Activated CD8-positive, alpha-beta memory T cell treated with anti-CD3 and anti-CD28 coated beads for 48 hours (primary cell): ENCODE measurements at regions not wholly inside any gene's neighbourhood (a gene's known extent, or its start where the extent isn't known, plus 50 kb on each side); places are given as distances from the start of the nearest gene placed in this dataset.
"Not testable (repeated sequence)": the region's sequence is repeated elsewhere in the genome, so short reads cannot be mapped to it uniquely, and the experiment has no call there.

Experiments
- DNase-seq, 3 experiments: peaks; one replicate each; pipeline ENCODE4 v3.0.0-alpha.2; 2020; ENCODE audit warnings: low read depth in 2 of 3, low spot score in 2 of 3

DNA sequence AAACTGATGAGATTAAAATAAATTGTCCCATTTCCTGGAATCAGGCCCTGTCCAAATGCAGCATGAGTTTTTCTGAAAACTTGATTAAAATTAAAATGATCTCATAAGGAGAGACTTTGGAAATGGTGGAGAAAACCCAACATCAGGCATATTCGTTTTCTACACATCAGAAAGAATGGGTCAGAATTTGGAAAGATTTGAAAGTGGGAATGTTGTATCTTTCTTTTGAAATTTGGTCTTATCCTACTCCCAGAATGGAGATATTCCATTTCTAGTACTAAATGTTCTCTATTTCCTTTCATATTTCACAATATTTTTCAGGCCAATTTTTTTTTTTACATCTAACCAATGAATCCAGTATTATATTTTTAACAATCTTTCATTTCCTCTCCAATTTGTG, 223.9 kb upstream of the RXFP2 start:
- no peak for DNase-seq

DNA sequence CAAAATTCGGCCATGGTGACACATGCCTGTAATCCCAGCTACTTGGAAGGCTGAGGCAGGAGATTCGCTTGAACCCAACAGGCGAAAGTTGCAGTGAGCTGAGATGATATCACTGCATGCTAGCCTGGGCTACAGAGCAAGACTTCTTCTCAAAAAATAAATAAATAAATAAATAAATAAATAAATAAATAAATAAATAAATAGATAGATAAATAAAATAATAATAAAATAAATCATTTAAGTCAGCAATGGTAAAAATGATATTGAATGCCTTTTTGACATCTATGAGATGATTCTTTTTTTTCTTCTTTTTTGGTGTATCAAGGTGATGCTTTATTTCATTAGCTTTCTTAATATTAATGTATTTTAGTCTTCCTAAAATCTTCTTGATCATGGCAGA, 221.7 kb upstream of the RXFP2 start:
- no peak for DNase-seq

DNA sequence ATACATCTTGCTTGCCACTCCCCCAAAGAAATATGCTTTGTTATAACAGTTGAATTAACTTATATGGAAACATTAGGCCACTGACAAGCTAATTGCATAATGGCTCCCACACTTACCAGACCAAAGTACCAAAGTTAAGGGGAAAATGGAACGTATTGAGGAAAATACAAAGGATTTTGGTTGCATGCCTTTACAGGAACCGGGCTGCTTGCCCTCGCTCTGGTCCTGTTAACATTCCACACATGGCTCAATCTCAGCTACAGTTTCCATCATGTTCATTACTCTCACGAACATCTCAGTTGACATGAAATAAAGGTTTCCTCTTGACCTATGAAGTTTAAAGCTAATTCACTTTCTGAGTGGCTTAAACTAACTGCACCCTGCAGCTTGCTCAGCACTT, 220.7 kb upstream of the RXFP2 start:
- no peak for DNase-seq

DNA sequence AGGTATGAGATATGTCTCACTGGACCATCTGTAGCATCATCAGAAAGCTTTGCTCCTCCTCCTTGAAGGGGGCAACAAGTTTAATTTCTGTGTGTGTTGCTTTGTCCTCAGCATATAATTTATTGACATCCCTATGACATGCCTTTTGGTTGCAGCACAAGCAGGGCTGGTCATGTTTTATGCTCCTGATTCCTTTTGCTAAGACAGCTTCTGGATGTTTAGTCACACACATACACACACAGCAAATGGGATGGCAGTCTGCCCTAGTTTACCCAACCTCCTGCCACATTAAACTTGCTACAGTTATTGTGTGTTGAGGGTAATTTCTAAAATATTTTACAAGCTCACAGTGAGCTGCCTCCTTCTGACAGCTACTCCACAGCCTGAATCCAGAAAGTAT, 217.9 kb upstream of the RXFP2 start:
- DNase-seq = no peak

DNA sequence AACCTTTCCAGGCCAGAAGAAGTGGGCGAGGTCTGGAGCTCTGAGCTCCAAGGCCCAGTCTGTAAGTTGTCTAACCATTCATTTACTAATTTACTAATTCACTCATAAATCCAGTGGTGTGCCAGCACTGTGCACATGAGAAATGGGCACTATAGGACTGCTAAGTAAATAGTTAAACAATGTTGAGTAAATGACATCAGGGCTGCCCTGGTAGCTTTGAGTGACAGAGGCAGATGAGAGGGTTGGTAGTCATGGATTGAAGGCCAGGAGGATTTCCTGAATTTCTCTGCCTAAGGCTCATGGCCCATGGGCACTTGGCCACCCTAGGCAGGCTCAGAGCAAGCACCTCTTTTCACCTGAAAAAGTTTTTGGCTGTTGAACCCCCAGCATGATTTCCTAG, 216.9 kb upstream of the RXFP2 start:
- no peak for DNase-seq

DNA sequence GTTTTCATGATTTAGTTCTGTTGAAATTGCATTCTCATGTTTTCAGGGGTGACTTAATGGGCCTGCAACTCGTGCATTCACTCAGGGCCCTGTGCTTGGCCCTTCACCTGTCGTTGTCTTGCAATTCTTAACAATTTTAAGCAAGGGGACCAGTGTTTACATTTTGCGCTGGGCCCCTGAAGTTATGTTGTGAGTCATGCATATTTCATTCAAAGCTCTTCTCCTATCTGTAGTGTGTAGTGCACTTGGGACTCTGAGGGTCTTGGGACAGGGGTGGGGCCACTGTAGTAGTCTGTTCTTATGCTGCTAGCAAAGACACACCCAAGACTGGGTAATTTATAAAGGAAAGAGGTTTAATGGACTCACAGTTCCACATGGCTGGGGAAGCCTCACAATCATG, 211.2 kb upstream of the RXFP2 start:
- DNase-seq = no peak

DNA sequence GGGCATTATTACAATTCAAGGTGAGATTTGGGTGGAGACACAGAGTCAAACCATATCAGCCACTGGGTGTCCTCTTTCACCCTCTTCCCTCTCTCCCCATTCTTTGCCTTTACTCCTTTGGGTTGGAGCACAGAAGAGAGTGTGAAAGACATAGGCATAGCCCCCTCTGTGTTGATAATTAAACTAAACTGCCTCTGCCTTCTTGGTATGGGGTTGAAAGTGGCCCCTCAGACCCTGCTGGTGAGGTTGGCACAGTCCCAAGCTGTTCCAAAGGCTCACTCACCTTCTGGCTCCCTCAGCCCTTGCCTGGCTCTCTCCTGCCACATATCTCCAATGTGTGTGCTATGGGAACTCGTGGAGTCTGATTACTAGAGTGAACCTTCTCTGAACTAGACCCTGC, 210.6 kb upstream of the RXFP2 start:
- DNase-seq = no peak

DNA sequence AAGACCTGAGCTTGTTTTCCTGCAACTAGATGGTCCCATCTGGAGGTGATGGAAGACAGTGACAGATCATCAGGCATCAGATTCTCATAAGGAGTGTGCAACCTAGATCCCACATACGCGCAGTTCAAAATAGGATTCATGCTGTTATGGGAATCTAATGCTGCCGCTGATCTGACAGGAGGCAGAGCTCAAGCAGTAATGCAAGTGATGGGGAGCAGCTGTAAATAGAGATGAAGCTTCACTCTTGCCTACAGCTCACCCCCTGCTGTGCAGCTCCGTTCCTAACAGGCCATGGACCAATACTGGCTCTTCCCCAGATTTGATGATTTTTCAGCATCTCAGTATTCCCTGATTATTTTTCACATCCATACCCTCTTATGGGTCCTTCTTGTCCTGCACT, 208.4 kb upstream of the RXFP2 start:
- no peak for DNase-seq

DNA sequence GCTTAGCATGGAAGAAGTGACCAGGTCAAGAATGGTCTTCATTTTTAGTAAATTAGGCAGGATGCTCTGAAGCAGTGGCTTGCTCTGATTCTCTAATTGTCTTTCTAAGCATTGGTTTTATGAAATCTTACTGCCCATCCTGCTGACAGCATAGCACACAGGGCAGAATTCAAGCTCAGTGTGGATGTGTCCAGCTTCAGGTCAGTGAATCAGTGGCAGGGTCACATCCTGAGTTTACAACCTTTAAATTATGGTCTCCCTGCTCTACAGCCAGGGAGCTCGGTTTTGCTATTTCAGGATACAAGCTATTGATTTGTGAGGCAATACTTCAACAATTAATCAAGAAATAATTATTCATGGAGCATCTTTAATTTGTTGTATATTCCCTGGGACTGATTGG, 202.3 kb upstream of the RXFP2 start:
- DNase-seq = no peak

DNA sequence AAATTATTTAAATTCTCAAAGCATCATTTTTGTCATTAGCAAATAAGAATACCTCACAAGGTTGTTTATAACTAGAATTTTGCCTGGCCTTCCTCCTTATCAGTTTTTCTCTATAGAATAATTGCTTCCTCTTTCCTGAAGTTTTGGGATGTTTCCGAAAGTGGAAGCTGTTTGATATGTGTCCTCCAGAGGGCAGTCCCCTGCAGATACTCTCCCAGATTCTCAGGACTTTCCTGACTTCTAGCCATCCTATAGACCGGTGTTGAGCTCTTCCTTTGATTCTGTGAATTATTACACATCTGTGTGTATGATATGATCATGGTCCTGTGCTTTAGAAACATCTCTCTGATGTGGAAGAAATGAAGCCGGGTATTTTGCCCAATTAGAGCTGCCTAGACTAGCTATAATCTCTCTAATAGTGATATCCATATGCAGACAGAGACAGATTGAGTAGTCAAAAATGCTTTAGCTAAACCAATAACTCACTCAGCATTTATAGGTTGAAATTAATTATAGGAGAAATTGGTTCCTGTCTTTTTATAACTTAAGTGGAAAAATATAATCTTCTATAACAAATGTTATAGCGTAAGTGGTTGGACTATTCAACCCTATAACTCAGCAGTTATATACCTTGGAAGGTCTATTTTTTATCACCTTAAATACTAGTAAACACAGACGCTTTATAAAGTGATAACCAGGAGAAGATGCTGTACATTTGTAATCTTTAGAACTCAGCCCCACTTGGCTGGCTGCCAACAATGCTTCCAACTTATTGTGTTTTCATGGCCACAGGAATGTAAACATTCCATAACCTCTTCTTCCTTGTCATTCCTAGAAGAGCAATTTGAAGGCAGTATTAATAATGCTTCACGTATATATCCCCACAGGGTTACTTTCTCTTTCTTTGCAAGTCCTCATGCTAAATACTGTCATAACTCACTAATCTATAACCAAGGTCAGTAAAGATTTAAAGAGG, 201.0 kb upstream of the RXFP2 start:
- DNase-seq = no peak

DNA sequence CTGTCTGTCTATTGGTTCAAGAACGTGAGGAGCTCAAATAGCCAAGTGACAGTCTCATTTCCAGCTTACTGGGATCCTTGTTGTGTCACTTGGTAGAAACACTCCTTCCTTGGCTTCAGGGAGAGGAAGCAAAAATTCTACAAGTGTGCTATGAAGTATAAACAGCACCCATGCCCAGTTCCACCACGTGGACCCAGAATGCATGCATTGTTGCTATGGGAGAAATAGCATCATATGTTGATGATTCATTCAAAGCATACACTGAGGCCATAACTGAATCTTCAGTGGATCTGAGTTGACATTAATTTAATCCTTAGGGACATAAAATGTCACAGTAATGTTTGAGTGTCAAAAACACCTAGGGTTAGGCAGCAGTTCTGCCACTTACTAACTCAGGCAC, 199.0 kb upstream of the RXFP2 start:
- no peak for DNase-seq

DNA sequence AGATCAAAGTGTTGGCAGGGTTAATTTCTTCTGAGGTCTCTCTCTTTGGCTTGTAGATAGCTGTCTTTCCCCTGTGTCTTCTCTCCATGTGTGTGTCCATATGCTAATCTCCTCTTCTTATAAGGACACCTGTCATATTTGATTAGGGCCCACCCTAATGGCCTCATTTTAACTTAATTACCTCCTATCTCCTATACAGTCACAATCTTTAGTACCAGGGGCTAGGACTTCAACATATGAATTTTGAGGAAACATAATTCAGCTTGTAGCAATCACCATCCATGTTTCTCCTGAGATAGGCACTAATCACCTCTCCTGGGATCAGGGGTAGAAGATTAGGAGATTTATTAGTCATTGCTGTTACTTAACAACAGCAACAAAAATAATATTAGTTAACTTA, 196.1 kb upstream of the RXFP2 start:
- no peak for DNase-seq

DNA sequence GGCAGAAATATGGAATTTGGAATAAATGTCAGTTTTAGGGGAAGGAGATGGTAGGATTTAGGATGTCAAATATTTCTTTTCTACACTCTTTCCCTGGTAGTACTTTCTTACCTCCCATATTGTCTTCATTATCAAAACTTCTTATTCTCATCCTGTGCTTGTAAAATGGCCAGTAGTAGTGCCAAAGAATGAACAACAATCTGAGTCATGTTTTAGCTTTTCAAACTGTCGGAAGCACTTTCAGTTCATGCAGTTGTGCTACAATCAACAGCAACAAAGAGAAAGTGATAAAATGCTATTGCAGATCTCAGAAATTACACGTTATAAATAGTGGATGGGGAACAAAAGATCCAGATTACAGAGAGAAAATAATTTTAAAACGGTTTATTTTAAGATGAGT, 193.7 kb upstream of the RXFP2 start:
- DNase-seq = no peak

DNA sequence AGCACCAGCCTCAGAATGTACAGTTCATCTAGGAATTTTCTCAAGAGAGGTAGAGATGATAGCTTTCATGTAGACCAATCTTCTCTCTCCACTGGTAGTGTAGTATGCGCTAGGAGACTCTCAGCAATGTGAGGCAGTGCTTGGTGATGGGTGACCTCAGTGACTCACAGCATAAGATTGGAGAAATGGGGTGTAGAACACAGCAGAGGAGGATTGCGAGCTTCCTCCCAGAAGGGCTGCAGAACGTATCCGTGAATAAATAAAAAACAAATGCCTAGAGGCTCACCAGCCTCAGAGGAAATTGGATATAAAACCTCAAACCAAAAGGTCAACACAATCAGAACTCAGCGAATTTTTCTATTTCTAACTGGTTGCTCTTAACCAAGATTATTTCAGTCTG, 182.9 kb upstream of the RXFP2 start:
- DNase-seq = no peak

DNA sequence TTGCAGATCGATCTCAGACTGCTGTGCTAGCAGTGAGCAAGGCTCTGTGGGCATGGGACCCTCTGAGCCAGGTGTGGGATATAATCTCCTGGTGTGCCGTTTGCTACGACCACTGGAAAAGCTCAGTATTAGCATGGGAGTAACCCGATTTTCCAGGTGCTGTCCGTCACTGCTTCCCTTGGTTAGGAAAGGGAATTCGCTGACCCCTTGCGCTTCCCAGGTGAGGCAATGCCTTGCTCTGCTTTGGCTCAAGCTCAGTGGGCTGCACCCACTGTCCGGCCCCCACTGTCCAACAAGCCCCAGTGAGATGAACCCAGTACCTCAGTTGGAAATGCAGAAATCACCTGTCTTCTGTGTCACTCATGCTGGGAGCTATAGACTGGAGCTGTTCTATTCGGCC, 155.1 kb upstream of the RXFP2 start:
- DNase-seq = not testable (repeated sequence)

DNA sequence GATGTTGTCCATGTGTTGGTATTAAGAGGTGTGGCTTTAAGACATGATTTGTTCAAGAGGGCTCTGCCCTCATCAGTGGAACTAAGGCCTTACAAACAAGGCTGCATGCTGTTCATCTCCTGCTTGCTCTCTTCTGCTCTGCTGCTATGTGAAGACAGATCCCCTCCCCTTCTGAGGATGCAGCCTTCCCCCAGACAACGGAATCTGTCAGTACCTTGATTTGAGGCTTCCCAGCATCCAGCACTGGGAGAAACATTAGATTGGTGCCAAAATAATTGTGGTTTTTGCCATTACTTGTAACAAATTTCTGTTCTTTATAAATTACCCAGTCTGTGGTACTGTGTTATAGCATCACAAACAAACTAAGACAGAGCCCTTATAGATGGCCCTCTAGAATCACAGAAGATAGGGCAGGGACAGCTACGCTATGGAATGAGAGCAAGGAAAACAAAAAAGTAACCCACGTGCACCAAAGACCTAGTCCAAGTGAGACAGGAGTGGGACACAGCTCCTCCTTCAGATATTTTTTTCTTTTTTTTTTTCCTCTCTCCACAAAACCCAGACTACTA, 151.5 kb upstream of the RXFP2 start:
- DNase-seq = no peak

DNA sequence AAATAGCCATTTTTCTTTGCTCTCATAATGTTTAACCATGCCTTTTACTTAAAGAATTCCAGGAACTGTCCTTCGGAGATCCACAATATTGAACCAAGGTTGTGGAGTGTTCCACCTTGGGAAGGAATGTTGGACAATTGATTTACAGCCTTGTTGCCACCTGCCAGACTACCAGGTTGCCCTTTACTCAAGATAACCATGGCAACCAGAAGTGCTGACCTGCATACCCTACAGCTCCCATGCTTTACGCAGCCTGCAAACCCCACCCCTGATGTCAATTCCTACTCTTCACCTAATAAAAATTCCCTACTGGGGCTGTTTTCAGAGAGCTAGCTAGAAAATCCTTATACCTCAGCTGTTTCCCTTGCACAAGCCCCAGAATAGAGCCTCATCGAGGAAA, 151.0 kb upstream of the RXFP2 start:
- DNase-seq = no peak

DNA sequence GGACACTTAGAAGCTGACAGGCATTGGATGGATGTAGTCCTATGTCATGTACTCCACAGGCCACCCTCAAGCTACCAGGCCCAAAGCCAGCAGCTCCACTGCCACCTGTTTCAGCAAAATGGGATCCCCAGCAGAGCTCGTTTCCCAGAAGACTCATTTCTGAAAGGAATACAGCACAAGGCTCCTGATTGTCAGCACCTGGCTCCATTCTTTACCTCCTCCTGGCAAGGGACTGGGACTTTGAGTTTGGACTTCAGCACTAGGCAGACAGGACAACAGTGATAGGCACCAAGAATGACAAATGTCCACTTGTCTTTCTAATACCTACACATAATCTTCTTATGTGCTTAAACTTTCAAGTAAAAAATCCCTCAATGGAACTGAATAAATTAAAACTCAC, 150.4 kb upstream of the RXFP2 start:
- no peak for DNase-seq

DNA sequence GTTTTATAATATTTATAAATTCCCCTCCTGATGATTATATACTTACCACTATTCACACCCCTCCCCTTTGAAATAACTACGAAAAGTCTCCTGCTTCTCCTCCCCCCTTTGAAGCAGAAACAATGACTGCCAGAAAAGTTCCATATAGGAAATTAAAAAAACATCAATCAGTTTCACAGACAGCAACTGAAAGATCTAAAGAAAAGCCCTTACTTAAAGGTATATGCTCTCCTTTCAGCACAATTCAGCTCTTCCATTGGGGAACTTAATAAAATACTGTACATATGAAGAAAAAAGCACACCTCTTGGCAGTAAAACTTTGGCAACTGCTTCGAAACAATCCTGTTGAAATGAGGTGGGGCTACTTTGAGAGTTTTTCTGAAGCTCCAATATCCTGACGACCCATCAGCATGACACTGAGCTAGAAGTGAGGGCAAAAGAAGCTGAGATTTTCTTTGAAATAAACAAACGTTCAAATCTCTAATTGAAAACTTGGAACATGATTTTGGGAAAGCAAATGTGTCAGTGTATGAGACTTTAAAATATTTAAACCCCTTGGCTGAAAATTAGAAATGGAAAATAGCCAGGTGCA, 147.6 kb upstream of the RXFP2 start:
- DNase-seq = no peak

DNA sequence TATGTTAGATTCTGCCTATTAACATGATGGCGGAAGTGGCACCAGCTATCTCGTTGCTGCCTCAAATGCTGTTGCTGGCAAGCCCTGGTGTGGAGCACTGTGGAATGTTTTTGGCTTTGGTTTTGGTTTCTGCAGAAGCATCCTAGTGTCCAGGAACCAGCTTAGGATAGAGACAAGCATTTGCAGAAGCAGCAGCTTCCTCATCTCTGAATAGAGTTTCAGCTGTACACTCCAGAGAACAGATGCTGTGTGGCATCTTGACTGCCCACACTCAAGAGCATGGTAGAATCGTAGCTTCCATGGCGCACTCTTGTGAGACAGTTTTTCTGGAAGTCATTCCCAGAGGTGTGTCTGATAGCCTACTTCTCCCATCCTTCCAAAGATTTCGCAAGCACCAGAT, 145.3 kb upstream of the RXFP2 start:
- DNase-seq = no peak

DNA sequence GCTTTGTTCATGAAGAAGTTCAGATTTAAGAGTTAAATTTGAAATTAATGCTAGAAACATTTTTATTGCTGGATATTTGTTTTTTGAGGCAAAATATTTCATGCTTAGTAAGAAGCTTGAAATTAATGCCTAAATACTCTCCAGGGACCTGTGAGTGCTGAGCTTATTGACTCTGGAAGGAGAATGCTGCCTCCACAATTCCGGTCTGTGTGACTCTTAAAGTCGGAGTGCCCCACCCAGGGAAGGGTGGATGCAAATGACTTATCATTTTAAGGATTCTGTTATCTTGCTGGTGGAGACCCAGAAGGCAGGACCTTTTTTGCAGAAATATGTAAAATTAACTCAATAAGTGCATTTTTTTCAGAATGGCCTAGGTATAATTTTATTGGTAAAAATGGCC, 143.8 kb upstream of the RXFP2 start:
- DNase-seq = no peak

DNA sequence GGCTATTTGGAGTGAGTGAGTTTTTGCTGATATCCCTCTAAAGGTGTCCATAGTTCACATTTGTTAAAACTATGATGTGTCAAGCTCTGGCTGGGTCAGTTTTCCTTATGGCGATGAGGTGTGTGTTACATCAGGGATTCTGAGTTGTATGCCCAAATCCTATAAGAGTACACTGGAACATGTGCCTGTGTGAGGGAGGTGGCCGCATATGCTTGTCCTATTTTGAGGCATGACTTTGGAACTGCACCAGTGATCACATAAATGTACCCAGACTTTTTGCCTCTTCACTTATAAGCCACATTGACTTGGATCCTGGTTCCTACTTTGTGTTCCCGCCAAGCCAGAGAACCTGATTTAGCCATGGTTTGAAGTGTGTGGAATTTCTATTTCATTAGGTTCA, 140.3 kb upstream of the RXFP2 start:
- DNase-seq = no peak
